ENCODE measurements at regions not wholly inside any gene's neighbourhood (a gene's known extent, or its start where the extent isn't known, plus 50 kb on each side); places are given as distances from the start of the nearest gene placed in this dataset.

- no peak overlapping the region for H3K4me3 ChIP-seq (ENCODE audit: insufficient read length, low read depth)
- TF ChIP-seq YY1 (IDR thresholded peaks at IDR 0.05; ENCODE audit: insufficient read depth, insufficient read length) (no peak), ZNF274 (IDR thresholded peaks at IDR 0.05; ENCODE audit: low read depth, low read length) (no peak), SUZ12 (IDR thresholded peaks at IDR 0.05; ENCODE audit: extremely low read depth, insufficient read depth, insufficient read length) (no peak)
- H3K9ac ChIP-seq (ENCODE audit: insufficient read length, low read depth), result no peak overlapping the region
- H3K9me3 ChIP-seq (ENCODE audit: insufficient read depth, low read length), result no peaks in the 10 kb centered on the region
- no peak for DNase-seq (ENCODE audit: low read depth, low spot score)
- peaks cover under 1% of the 10 kb centered on the region for H3K4me1 ChIP-seq (ENCODE audit: insufficient read depth, insufficient read length)
- peaks cover under 1% of the 10 kb centered on the region for H3K27me3 ChIP-seq (ENCODE audit: insufficient read depth, insufficient read length)
- H3K36me3 ChIP-seq (ENCODE audit: insufficient read depth, insufficient read length, low read length), result no peaks in the 10 kb centered on the region
These were observed 135.1 kb downstream of the MRM1 start for GRCh38 chr17:36736201-36737156.

- no peak overlapping the region for H3K9ac ChIP-seq (ENCODE audit: insufficient read length, low read depth)
- no peaks in the 10 kb centered on the region for H3K36me3 ChIP-seq (ENCODE audit: insufficient read depth, insufficient read length, low read length)
- H3K9me3 ChIP-seq (ENCODE audit: insufficient read depth, low read length), result no peaks in the 10 kb centered on the region
- TF ChIP-seq YY1 (IDR thresholded peaks at IDR 0.05; ENCODE audit: insufficient read depth, insufficient read length) (no peak), ZNF274 (IDR thresholded peaks at IDR 0.05; ENCODE audit: low read depth, low read length) (no peak), SUZ12 (IDR thresholded peaks at IDR 0.05; ENCODE audit: extremely low read depth, insufficient read depth, insufficient read length) (no peak)
- no peak for DNase-seq (ENCODE audit: low read depth, low spot score)
- H3K4me3 ChIP-seq (ENCODE audit: insufficient read length, low read depth), result no peak overlapping the region
- H3K4me1 ChIP-seq (ENCODE audit: insufficient read depth, insufficient read length), result peaks cover 10% of the 10 kb centered on the region
- H3K27me3 ChIP-seq (ENCODE audit: insufficient read depth, insufficient read length), result no peaks in the 10 kb centered on the region
These were observed 137.8 kb downstream of the MRM1 start for GRCh38 chr17:36739208-36739607.

DNA sequence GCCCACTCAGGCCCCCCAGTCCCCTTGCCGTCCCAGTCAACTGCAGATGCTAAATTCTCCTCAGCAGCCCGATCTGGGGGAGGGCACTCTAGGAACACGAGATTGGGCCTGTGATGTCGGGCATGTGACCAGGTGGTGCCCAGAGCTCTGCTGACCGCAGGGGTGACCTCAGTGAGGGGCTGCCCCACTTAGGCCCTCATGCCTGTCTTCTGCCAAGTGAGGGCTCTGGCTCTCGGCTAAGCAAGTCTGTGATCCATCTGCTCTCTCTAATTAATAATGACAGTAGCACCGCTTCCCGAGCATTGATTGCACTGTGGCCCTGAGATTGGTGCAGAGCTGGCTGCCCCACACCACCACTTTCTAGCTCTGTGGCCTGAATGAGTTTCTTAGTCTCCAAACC lies 138.8 kb downstream of the MRM1 start:
- Histone ChIP-seq H3K36me3 (ENCODE audit: insufficient read depth, insufficient read length, low read length) (no peaks in the 10 kb centered on the region), H3K4me1 (ENCODE audit: insufficient read depth, insufficient read length) (peaks cover 10% of the 10 kb centered on the region), H3K9me3 (ENCODE audit: insufficient read depth, low read length) (no peaks in the 10 kb centered on the region), H3K4me3 (ENCODE audit: insufficient read length, low read depth) (no peak overlapping the region), H3K9ac (ENCODE audit: insufficient read length, low read depth) (no peak overlapping the region), H3K27me3 (ENCODE audit: insufficient read depth, insufficient read length) (no peaks in the 10 kb centered on the region)
- no peak for TF ChIP-seq SUZ12 (IDR thresholded peaks at IDR 0.05; ENCODE audit: extremely low read depth, insufficient read depth, insufficient read length)
- TF ChIP-seq ZNF274 (IDR thresholded peaks at IDR 0.05; ENCODE audit: low read depth, low read length), result no peak
- TF ChIP-seq YY1 (IDR thresholded peaks at IDR 0.05; ENCODE audit: insufficient read depth, insufficient read length), result no peak
- DNase-seq (ENCODE audit: low read depth, low spot score), result no peak

DNA sequence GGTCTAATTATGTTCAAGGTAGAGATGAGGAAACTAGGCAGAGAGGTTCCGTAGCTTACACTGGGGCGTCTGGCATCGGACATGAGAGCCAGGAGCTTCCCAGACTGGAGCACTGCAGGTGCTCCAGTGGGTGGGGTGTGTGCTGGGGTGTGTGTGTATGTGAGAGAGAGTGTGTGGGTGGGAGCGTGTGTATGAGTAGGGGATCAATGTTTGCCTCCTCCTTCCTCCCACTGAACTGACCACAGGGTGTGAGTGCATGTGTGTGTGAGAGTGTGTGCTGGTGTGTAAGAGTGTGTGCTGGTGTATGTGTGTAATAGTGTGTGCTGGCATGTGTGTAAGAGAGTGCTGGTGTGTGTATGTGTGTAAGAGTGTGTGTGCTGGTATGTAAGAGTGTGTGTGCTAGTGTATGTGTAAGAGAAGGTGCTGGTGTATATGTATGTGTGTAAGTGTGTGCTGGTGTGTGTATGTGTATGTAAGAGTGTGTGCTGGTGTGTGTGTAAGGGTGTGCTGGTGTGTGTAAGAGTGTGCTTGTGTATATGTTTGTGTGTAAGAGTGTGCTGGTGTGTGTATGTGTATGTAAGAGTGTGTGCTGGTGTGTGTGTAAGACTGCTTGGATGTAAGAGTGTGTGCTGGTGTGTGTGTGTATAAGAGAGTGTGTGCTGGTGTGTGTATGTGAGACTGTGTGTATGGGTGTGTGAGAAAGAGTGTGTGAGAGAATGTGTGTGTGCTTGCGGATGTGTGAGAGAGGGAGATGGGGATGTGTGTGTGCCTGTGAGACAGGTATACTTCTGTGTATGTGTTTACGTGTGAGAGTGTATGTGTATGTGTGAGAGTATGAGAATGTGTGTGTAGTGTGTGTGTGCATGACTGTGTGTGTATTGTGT lies 139.9 kb downstream of the MRM1 start:
- DNase-seq (ENCODE audit: low read depth, low spot score), result no peak
- TF ChIP-seq YY1 (IDR thresholded peaks at IDR 0.05; ENCODE audit: insufficient read depth, insufficient read length) (no peak), SUZ12 (IDR thresholded peaks at IDR 0.05; ENCODE audit: extremely low read depth, insufficient read depth, insufficient read length) (no peak), ZNF274 (IDR thresholded peaks at IDR 0.05; ENCODE audit: low read depth, low read length) (no peak)
- H3K4me1 ChIP-seq (ENCODE audit: insufficient read depth, insufficient read length), result peaks cover 10% of the 10 kb centered on the region
- no peak overlapping the region for H3K9ac ChIP-seq (ENCODE audit: insufficient read length, low read depth)
- H3K36me3 ChIP-seq (ENCODE audit: insufficient read depth, insufficient read length, low read length), result no peaks in the 10 kb centered on the region
- H3K4me3 ChIP-seq (ENCODE audit: insufficient read length, low read depth), result no peak overlapping the region
- H3K27me3 ChIP-seq (ENCODE audit: insufficient read depth, insufficient read length), result no peaks in the 10 kb centered on the region
- H3K9me3 ChIP-seq (ENCODE audit: insufficient read depth, low read length), result no peaks in the 10 kb centered on the region

DNA sequence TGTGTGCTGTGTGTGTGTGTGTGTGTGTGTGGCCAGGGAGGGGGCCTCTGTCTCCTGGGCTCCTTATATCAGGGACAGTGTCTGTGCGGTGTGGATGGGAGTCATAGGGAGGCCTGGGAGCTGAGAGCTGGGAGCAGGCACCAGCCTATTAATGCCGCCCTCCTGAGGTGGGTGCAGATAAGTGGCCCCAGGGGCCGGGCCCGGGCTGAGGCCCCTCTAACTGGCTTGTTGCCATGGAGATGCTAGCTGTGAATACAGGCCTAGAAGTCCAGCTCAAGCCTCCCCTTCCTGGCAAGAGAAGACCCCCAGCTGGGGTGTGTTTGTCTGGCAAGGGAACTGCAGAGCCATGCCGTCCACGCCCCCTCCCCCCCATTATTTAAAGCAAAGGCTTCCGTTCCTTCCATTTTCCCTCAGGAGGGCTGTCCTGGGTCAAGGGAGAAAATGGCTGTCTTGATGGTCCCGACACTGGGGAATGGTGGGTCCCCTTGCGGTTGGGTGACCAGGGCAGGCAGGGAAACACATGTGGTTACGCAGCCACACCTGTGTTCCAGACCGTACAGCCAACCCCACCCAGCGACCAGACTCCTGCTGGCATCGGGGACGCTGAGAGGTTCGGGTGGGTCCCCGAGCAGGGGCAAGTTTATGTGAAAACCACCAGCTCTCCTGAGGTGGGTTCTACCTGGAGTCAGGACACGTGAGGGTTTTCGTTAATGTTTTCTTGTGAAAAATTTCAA lies 141.1 kb downstream of the MRM1 start:
- TF ChIP-seq YY1 (IDR thresholded peaks at IDR 0.05; ENCODE audit: insufficient read depth, insufficient read length), result no peak
- TF ChIP-seq SUZ12 (IDR thresholded peaks at IDR 0.05; ENCODE audit: extremely low read depth, insufficient read depth, insufficient read length), result no peak
- no peak for TF ChIP-seq ZNF274 (IDR thresholded peaks at IDR 0.05; ENCODE audit: low read depth, low read length)
- peaks cover 10% of the 10 kb centered on the region for H3K4me1 ChIP-seq (ENCODE audit: insufficient read depth, insufficient read length)
- H3K27me3 ChIP-seq (ENCODE audit: insufficient read depth, insufficient read length), result no peaks in the 10 kb centered on the region
- no peak overlapping the region for H3K4me3 ChIP-seq (ENCODE audit: insufficient read length, low read depth)
- no peaks in the 10 kb centered on the region for H3K9me3 ChIP-seq (ENCODE audit: insufficient read depth, low read length)
- DNase-seq (ENCODE audit: low read depth, low spot score), result no peak
- H3K36me3 ChIP-seq (ENCODE audit: insufficient read depth, insufficient read length, low read length), result no peaks in the 10 kb centered on the region
- H3K9ac ChIP-seq (ENCODE audit: insufficient read length, low read depth), result no peak overlapping the region

DNA sequence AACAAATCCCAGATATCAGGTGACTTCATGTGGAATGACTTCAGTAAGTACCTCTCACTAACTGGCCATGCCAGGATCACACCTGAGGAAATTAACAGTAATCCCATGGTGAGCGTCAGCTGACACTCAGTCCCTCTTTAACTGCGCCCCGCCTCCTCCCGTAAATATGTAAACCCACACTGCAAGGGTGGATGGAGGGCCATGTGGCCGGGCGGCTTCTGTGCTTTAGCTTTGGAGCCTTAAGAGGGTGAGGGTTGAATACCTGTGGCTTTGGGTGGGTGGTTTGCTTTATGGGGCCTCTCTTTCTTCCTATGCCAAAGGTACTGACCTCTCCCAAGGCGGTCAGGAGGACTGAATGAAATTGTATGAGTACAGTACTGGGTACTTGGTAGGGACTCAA lies 141.7 kb downstream of the MRM1 start:
- no peak for TF ChIP-seq ZNF274 (IDR thresholded peaks at IDR 0.05; ENCODE audit: low read depth, low read length)
- no peak for TF ChIP-seq YY1 (IDR thresholded peaks at IDR 0.05; ENCODE audit: insufficient read depth, insufficient read length)
- no peak for TF ChIP-seq SUZ12 (IDR thresholded peaks at IDR 0.05; ENCODE audit: extremely low read depth, insufficient read depth, insufficient read length)
- Histone ChIP-seq H3K27me3 (ENCODE audit: insufficient read depth, insufficient read length) (no peaks in the 10 kb centered on the region), H3K36me3 (ENCODE audit: insufficient read depth, insufficient read length, low read length) (no peaks in the 10 kb centered on the region), H3K9me3 (ENCODE audit: insufficient read depth, low read length) (no peaks in the 10 kb centered on the region), H3K9ac (ENCODE audit: insufficient read length, low read depth) (no peak overlapping the region), H3K4me1 (ENCODE audit: insufficient read depth, insufficient read length) (peaks cover 10% of the 10 kb centered on the region), H3K4me3 (ENCODE audit: insufficient read length, low read depth) (no peak overlapping the region)
- no peak for DNase-seq (ENCODE audit: low read depth, low spot score)

All from NT2/D1 (cell line).